Stomach smooth muscle (tissue), 2 donors: ENCODE measurements at regions not wholly inside any gene's neighbourhood (a gene's known extent, or its start where the extent isn't known, plus 50 kb on each side); places are given as distances from the start of the nearest gene placed in this dataset.

ENCODE experiments used
- H3K27ac ChIP-seq: one replicate; pipeline ENCODE4 v1.7.0; 2013; ENCODE audit warnings: mild to moderate bottlenecking, low read length, inconsistent platforms
- H3K27me3 ChIP-seq, 2 donors: one replicate each; pipeline ENCODE4 v1.7.0; 2013; ENCODE audit warnings: low read length in 2 of 2; ENCODE audit not compliant: insufficient read depth in 2 of 2, control insufficient read depth in 1 of 2
- H3K36me3 ChIP-seq, 2 donors: one replicate each; pipeline ENCODE4 v1.7.0; 2013; ENCODE audit warnings: low read length in 2 of 2; ENCODE audit not compliant: control insufficient read depth in 2 of 2, insufficient read depth in 2 of 2
- H3K4me1 ChIP-seq: one replicate; pipeline ENCODE4 v1.7.0; 2013; ENCODE audit warnings: low read length; ENCODE audit not compliant: control insufficient read depth, insufficient read depth
- H3K4me3 ChIP-seq, 2 donors: one replicate each; pipeline ENCODE4 v1.7.0; 2013; ENCODE audit warnings: low read length in 2 of 2
- H3K9ac ChIP-seq, 2 donors: one replicate each; pipeline ENCODE4 v1.7.0; 2013; ENCODE audit warnings: low read length in 2 of 2, mild to moderate bottlenecking in 1 of 2
- H3K9me3 ChIP-seq, 2 donors: one replicate each; pipeline ENCODE4 v1.7.0; 2013; ENCODE audit warnings: low read length in 2 of 2; ENCODE audit not compliant: control insufficient read depth in 2 of 2
- donor health status: healthy.
- donor health status: Pancreatic carcinoma.

- H3K9me3 ChIP-seq: no peaks in the 10 kb centered on the region
- no peaks in the 10 kb centered on the region for H3K36me3 ChIP-seq
- no peak overlapping the region for H3K4me3 ChIP-seq
- H3K27me3 ChIP-seq: no peaks in the 10 kb centered on the region
- H3K9ac ChIP-seq: no peak overlapping the region
- H3K27ac ChIP-seq: no peak overlapping the region
- peaks cover 8% of the 10 kb centered on the region for H3K4me1 ChIP-seq
These were observed 259.9 kb upstream of the FMN2 start for GRCh38 chr1:239831577-239832355.

GRCh38 chr1:239833723-239834122, 258.0 kb upstream of the FMN2 start:
- Histone ChIP-seq H3K27me3 (no peaks in the 10 kb centered on the region), H3K9ac (no peak overlapping the region), H3K4me1 (peaks cover 8% of the 10 kb centered on the region), H3K27ac (no peak overlapping the region), H3K9me3 (no peaks in the 10 kb centered on the region), H3K36me3 (no peaks in the 10 kb centered on the region), H3K4me3 (no peak overlapping the region)

- Histone ChIP-seq H3K4me1 (peaks cover 8% of the 10 kb centered on the region), H3K27me3 (no peaks in the 10 kb centered on the region), H3K27ac (no peak overlapping the region), H3K36me3 (no peaks in the 10 kb centered on the region), H3K9me3 (no peaks in the 10 kb centered on the region), H3K4me3 (no peak overlapping the region), H3K9ac (no peak overlapping the region)
These were observed 255.7 kb upstream of the FMN2 start for GRCh38 chr1:239835946-239836440.

GRCh38 chr1:239840336-239840735, 251.3 kb upstream of the FMN2 start:
- Histone ChIP-seq H3K27ac (no peak overlapping the region), H3K4me1 (no peaks in the 10 kb centered on the region), H3K27me3 (no peaks in the 10 kb centered on the region), H3K9me3 (no peaks in the 10 kb centered on the region), H3K9ac (no peak overlapping the region), H3K36me3 (no peaks in the 10 kb centered on the region), H3K4me3 (no peak overlapping the region)

GRCh38 chr1:239840790-239841189, 250.9 kb upstream of the FMN2 start:
- Histone ChIP-seq H3K4me1 (no peaks in the 10 kb centered on the region), H3K9me3 (no peaks in the 10 kb centered on the region), H3K36me3 (no peaks in the 10 kb centered on the region), H3K4me3 (no peak overlapping the region), H3K27ac (no peak overlapping the region), H3K27me3 (no peaks in the 10 kb centered on the region), H3K9ac (no peak overlapping the region)

GRCh38 chr1:239841631-239842030, 250.1 kb upstream of the FMN2 start:
- H3K27ac ChIP-seq: no peak overlapping the region
- no peaks in the 10 kb centered on the region for H3K36me3 ChIP-seq
- H3K27me3 ChIP-seq: no peaks in the 10 kb centered on the region
- no peak overlapping the region for H3K9ac ChIP-seq
- no peaks in the 10 kb centered on the region for H3K4me1 ChIP-seq
- no peak overlapping the region for H3K4me3 ChIP-seq
- H3K9me3 ChIP-seq: no peaks in the 10 kb centered on the region

GRCh38 chr1:239843541-239843940, 248.1 kb upstream of the FMN2 start:
- Histone ChIP-seq H3K9me3 (no peaks in the 10 kb centered on the region), H3K27ac (no peak overlapping the region), H3K4me3 (no peak overlapping the region), H3K9ac (no peak overlapping the region), H3K27me3 (no peaks in the 10 kb centered on the region), H3K4me1 (no peaks in the 10 kb centered on the region), H3K36me3 (no peaks in the 10 kb centered on the region)

GRCh38 chr1:239844833-239845232, 246.8 kb upstream of the FMN2 start:
- H3K27me3 ChIP-seq: no peaks in the 10 kb centered on the region
- H3K9me3 ChIP-seq: no peaks in the 10 kb centered on the region
- H3K36me3 ChIP-seq: no peaks in the 10 kb centered on the region
- H3K4me1 ChIP-seq: no peaks in the 10 kb centered on the region
- H3K27ac ChIP-seq: no peak overlapping the region
- H3K4me3 ChIP-seq: no peak overlapping the region
- no peak overlapping the region for H3K9ac ChIP-seq

- Histone ChIP-seq H3K9me3 (no peaks in the 10 kb centered on the region), H3K36me3 (no peaks in the 10 kb centered on the region), H3K27ac (no peak overlapping the region), H3K27me3 (no peaks in the 10 kb centered on the region), H3K4me3 (no peak overlapping the region), H3K9ac (no peak overlapping the region), H3K4me1 (no peaks in the 10 kb centered on the region)
These were observed 236.8 kb upstream of the FMN2 start for GRCh38 chr1:239854922-239855321.

GRCh38 chr1:239856067-239856466, 235.6 kb upstream of the FMN2 start:
- Histone ChIP-seq H3K4me1 (no peaks in the 10 kb centered on the region), H3K36me3 (no peaks in the 10 kb centered on the region), H3K9ac (no peak overlapping the region)

GRCh38 chr1:239856924-239857323, 234.8 kb upstream of the FMN2 start:
- Histone ChIP-seq H3K4me3 (no peak overlapping the region), H3K9me3 (no peaks in the 10 kb centered on the region), H3K9ac (no peak overlapping the region), H3K36me3 (no peaks in the 10 kb centered on the region), H3K27me3 (no peaks in the 10 kb centered on the region), H3K4me1 (no peaks in the 10 kb centered on the region), H3K27ac (no peak overlapping the region)

More at GRCh38 chr1:239856067-239856466, 235.6 kb upstream of the FMN2 start:
- no peak overlapping the region for H3K27ac ChIP-seq
- H3K27me3 ChIP-seq: no peaks in the 10 kb centered on the region
- H3K4me3 ChIP-seq: no peak overlapping the region
- no peaks in the 10 kb centered on the region for H3K9me3 ChIP-seq
